ENCODE measurements at regions not wholly inside any gene's neighbourhood (a gene's known extent, or its start where the extent isn't known, plus 50 kb on each side); places are given as distances from the start of the nearest gene placed in this dataset.
A peak's percentile ranks its signal among the peaks of the same experiment; 100 is the strongest.

DNA sequence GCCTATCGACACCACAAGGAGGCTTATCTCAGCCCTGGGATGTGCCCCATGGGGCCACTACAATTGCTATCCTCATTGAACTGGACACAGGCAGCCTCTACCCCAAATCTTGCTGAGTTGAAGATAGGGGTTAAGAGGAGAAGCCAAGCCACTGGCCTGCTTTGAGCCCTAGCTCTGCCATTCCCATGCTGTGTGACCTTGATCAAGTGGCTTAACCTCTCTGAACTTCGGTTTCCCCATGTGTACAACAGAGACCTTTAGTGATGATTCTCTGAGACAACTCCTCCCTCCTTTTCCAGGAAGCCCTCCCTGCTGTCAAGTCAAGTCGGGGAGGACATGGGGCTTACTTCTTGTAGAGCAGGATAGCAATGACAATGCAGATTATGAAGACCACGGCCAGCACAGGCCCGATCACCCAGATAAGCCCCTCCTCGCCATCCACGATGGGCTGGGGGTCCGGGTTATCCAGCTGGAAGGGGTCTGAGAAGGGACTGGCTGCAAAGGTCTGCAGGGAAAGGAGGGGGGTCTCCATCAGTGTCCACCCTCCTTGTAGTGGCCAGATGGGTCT lies 121.6 kb downstream of the PTPRS start:
- Histone ChIP-seq H2BK20ac (ENCODE audit: low read length) (no peak overlapping the region), H2BK12ac (ENCODE audit: low read depth, low read length) (no peak overlapping the region), H3K9ac (replicated peaks in 1 of 4; ENCODE audit: extremely low read depth in 1 of 4, low read depth in 3 of 4, low read length in 3 of 4) (no peak overlapping the region), H2BK15ac (ENCODE audit: low read length) (no peak overlapping the region), H3K27me3 (replicated peaks in 1 of 4; ENCODE audit: control insufficient read depth in 3 of 4, extremely low read depth in 1 of 4, insufficient read depth in 3 of 4, low read length in 3 of 4) (no peaks in the 10 kb centered on the region), H4K20me1 (replicated peaks in 1 of 2; ENCODE audit: control insufficient read depth in 1 of 2, insufficient read depth in 2 of 2, low read length in 2 of 2) (peaks cover 2 to 17% of the 10 kb centered on the region in 2 experiments), H3K56ac (replicated peaks; ENCODE audit: insufficient read length, low read depth, low read length) (no peak overlapping the region), H3K36me3 (ENCODE audit: control insufficient read depth in 2 of 4, insufficient read depth in 4 of 4, low read length in 3 of 4) (peaks cover 57 to 87% (median 79%) of the 10 kb centered on the region in 4 experiments), H3K4ac (replicated peaks; ENCODE audit: insufficient read length, low read depth, low read length) (no peak overlapping the region), H2BK120ac (replicated peaks; ENCODE audit: low read depth, low read length) (no peak overlapping the region), H3K23me2 (ENCODE audit: low read depth, low read length) (no peaks in the 10 kb centered on the region), H4K5ac (ENCODE audit: insufficient read length, low read depth, low read length) (no peak overlapping the region), H3K4me2 (ENCODE audit: insufficient read depth in 1 of 2, low read depth in 2 of 2, low read length in 2 of 2) (no peak overlapping the region), H3K14ac (ENCODE audit: insufficient read length) (no peak overlapping the region), H2AK5ac (ENCODE audit: low read depth, low read length) (no peak overlapping the region), H3K79me1 (ENCODE audit: low read depth, low read length) (no peaks in the 10 kb centered on the region), H2BK5ac (ENCODE audit: low read depth, low read length) (no peak overlapping the region), H3K4me3 (ENCODE audit: extremely low read depth in 1 of 4, insufficient read depth in 2 of 4, low read depth in 3 of 4, low read length in 4 of 4) (no peak overlapping the region), H3K23ac (ENCODE audit: insufficient read length) (no peak overlapping the region), H4K8ac (ENCODE audit: extremely low read depth, insufficient read depth, low read length) (no peak overlapping the region), H3K27ac (ENCODE audit: low read depth, low read length) (no peak overlapping the region), H4K91ac (replicated peaks; ENCODE audit: insufficient read length, low read length) (no peak overlapping the region), H2AFZ (ENCODE audit: low read length) (no peak overlapping the region), H3K9me3 (ENCODE audit: insufficient read depth in 2 of 2, low read depth in 1 of 2, low read length in 1 of 2) (no peaks in the 10 kb centered on the region), H3K18ac (ENCODE audit: extremely low read depth, low read length) (no peak overlapping the region), H3K79me2 (ENCODE audit: control insufficient read depth in 1 of 2, insufficient read depth in 2 of 2, low read length in 2 of 2) (no peaks in the 10 kb centered on the region), H3K4me1 (replicated peaks in 1 of 4; ENCODE audit: control insufficient read depth in 3 of 4, insufficient read depth in 4 of 4, low read length in 3 of 4) (no peaks in the 10 kb centered on the region)
- WGBS, 2 experiments (ENCODE audit: extremely low coverage in 1 of 2, insufficient coverage in 1 of 2, insufficient read length in 1 of 2, insufficient replicate concordance in 2 of 2, low coverage in 1 of 2, low lambda C conversion rate in 2 of 2, missing lambda C conversion rate in 1 of 2): 90% methylated on average over 8 of the region's 8 CpGs; no CpG with 5 or more reads in 1 of the 2 experiments
- DNase-seq (ENCODE audit: low read depth in 1 of 2, low spot score in 2 of 2) (no peak), FAIRE-seq (no peak)
- CTCF ChIA-PET (ENCODE audit: partially characterized antibody): no interaction called here
- POLR2A ChIA-PET (ENCODE audit: partially characterized antibody): no interaction called here
- TF ChIP-seq MAX (IDR thresholded peaks at IDR 0.05): no peak
- TF ChIP-seq RXRA (IDR thresholded peaks at IDR 0.05; ENCODE audit: insufficient read depth, low read depth, low read length): no peak
- TF ChIP-seq KDM1A (IDR thresholded peaks at IDR 0.05; ENCODE audit: borderline replicate concordance, low read length): peak; percentile 84; the same call in 1 of the 2 replicates
- no peak for TF ChIP-seq YY1 (IDR thresholded peaks at IDR 0.05; ENCODE audit: low read depth, low read length)

All from H1 (cell line).